ENCODE measurements at regions not wholly inside any gene's neighbourhood (a gene's known extent, or its start where the extent isn't known, plus 50 kb on each side); places are given as distances from the start of the nearest gene placed in this dataset.

GRCh38 chr4:141909541-141909940 is 273.2 kb downstream of the IL15 start:
- TF ChIP-seq POLR2A (IDR thresholded peaks at IDR 0.05) (no peak), CTCF (IDR thresholded peaks at IDR 0.05) (no peak)
